ENCODE measurements at regions not wholly inside any gene's neighbourhood (a gene's known extent, or its start where the extent isn't known, plus 50 kb on each side); places are given as distances from the start of the nearest gene placed in this dataset.

DNA sequence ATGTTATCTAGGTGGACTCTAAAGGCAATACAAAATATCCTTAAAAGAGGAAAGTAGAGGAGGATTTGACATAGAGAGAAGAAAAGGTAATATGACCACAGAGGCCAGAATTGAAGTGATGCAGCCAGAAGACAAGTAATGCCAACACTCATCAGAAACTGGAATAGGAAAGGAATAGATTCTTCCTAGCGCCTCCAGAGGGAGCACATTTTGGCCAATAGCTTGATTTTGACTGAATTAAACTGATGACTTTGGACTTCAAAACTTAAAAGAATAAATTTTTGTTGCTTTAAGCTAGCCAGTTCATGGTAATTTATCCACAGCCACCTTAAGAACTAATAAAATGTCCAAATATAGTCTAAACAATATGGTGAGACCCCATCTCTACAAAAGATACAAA, 1921.9 kb downstream of the OLFM4 start:
- no peaks in the 10 kb centered on the region for H3K27me3 ChIP-seq
- peaks cover 0 to 6% (median 0%) of the 10 kb centered on the region in 4 donors for H3K9me3 ChIP-seq
- no peaks in the 10 kb centered on the region for H3K36me3 ChIP-seq
- H3K27ac ChIP-seq: no peak overlapping the region
- ATAC-seq (ENCODE audit: low FRiP score in 2 of 2) (no peak), DNase-seq (no peak)
- TF ChIP-seq POLR2A (IDR thresholded peaks at IDR 0.05) (no peak), CTCF (IDR thresholded peaks at IDR 0.05) (no peak), EP300 (IDR thresholded peaks at IDR 0.05) (no peak), POLR2AphosphoS5 (IDR thresholded peaks at IDR 0.05) (no peak)
- no peaks in the 10 kb centered on the region for H3K4me1 ChIP-seq
- WGBS, 2 donors: 77 to 78% methylated on average over 1 of the region's 1 CpG
- H3K4me3 ChIP-seq: no peak overlapping the region

DNA sequence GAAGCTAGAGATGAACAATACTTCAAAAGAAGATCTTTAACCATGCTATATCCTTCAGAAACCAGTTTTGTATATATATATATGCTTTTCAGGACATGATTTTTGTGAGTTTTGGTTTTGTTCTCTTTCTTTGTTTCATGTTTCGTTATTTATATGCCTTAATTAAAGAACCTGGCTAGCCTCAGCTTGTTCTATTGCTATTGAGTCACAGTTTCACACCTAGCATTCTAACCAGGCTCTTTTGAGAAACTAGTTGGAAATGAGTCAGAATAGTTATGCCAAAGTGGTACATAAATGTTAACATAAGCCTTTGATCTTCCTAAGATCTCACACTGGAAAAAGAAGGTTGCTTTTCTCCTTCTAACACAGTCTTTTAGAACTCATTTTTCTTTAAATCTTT, 1925.2 kb downstream of the OLFM4 start:
- Histone ChIP-seq H3K27ac (no peak overlapping the region), H3K4me1 (no peaks in the 10 kb centered on the region), H3K36me3 (no peaks in the 10 kb centered on the region), H3K27me3 (no peaks in the 10 kb centered on the region), H3K4me3 (no peak overlapping the region), H3K9me3 (peaks cover 0 to under 1% (median 0%) of the 10 kb centered on the region in 4 donors)
- WGBS, 2 donors: 56 to 74% methylated on average over 1 of the region's 1 CpG
- ATAC-seq (ENCODE audit: low FRiP score in 2 of 2) (no peak), DNase-seq (no peak)
- TF ChIP-seq POLR2A (IDR thresholded peaks at IDR 0.05) (no peak), EP300 (IDR thresholded peaks at IDR 0.05) (no peak), CTCF (IDR thresholded peaks at IDR 0.05) (no peak), POLR2AphosphoS5 (IDR thresholded peaks at IDR 0.05) (no peak)

GRCh38 chr13:54958781-54959180, 1930.2 kb downstream of the OLFM4 start:
- Histone ChIP-seq H3K27ac (no peak overlapping the region), H3K9me3 (peaks cover 0 to 5% (median 1%) of the 10 kb centered on the region in 4 donors), H3K4me3 (no peak overlapping the region), H3K27me3 (no peaks in the 10 kb centered on the region), H3K4me1 (no peaks in the 10 kb centered on the region), H3K36me3 (no peaks in the 10 kb centered on the region)
- DNase-seq: peak in 1 of 2 donors; percentile 17
- ATAC-seq (ENCODE audit: low FRiP score in 2 of 2): no peak
- TF ChIP-seq POLR2A (IDR thresholded peaks at IDR 0.05) (no peak), POLR2AphosphoS5 (IDR thresholded peaks at IDR 0.05) (no peak), EP300 (IDR thresholded peaks at IDR 0.05) (no peak), CTCF (IDR thresholded peaks at IDR 0.05) (no peak)
- 86 to 87% methylated on average over 9 to 12 of the region's 12 CpGs for WGBS, 2 donors

GRCh38 chr13:54965881-54966280, 1937.3 kb downstream of the OLFM4 start:
- DNase-seq (no peak), ATAC-seq (ENCODE audit: low FRiP score in 2 of 2) (peak in 1 of 2 donors; percentile 66)
- no peaks in the 10 kb centered on the region for H3K36me3 ChIP-seq
- no peak overlapping the region for H3K4me3 ChIP-seq
- no peak overlapping the region for H3K27ac ChIP-seq
- H3K9me3 ChIP-seq: peaks cover 0 to under 1% (median 0%) of the 10 kb centered on the region in 4 donors
- H3K27me3 ChIP-seq: no peaks in the 10 kb centered on the region
- no peak for TF ChIP-seq EP300 (IDR thresholded peaks at IDR 0.05)
- no peak for TF ChIP-seq CTCF (IDR thresholded peaks at IDR 0.05)
- TF ChIP-seq POLR2A (IDR thresholded peaks at IDR 0.05): no peak
- TF ChIP-seq POLR2AphosphoS5 (IDR thresholded peaks at IDR 0.05): no peak
- no peaks in the 10 kb centered on the region for H3K4me1 ChIP-seq
- 77 to 80% methylated on average over 2 of the region's 2 CpGs for WGBS, 2 donors

- H3K27me3 ChIP-seq: no peaks in the 10 kb centered on the region
- DNase-seq (no peak), ATAC-seq (ENCODE audit: low FRiP score in 2 of 2) (no peak)
- H3K27ac ChIP-seq: no peak overlapping the region
- WGBS, 2 donors: 62 to 66% methylated on average over 5 of the region's 5 CpGs
- H3K9me3 ChIP-seq: no peaks in the 10 kb centered on the region
- H3K4me3 ChIP-seq: no peak overlapping the region
- H3K4me1 ChIP-seq: no peaks in the 10 kb centered on the region
- TF ChIP-seq EP300 (IDR thresholded peaks at IDR 0.05): no peak
- no peak for TF ChIP-seq POLR2A (IDR thresholded peaks at IDR 0.05)
- no peak for TF ChIP-seq CTCF (IDR thresholded peaks at IDR 0.05)
- TF ChIP-seq POLR2AphosphoS5 (IDR thresholded peaks at IDR 0.05): no peak
- H3K36me3 ChIP-seq: no peaks in the 10 kb centered on the region
Observed at GRCh38 chr13:54972838-54973237, 1944.2 kb downstream of the OLFM4 start.
